B cell (primary cell): ENCODE measurements at regions not wholly inside any gene's neighbourhood (a gene's known extent, or its start where the extent isn't known, plus 50 kb on each side); places are given as distances from the start of the nearest gene placed in this dataset.

Experiments used
- ATAC-seq: fragments of 200-7000 bp; cut with Tn5 transposase; one replicate; pipeline ENCODE4 v1.10.0; 2021; ENCODE audit warnings: low read depth, mild to moderate bottlenecking, moderate number of reproducible peaks, moderate library complexity
- CTCF ChIA-PET: fragments of 350-600 bp; sonication (Branson Sonifier 250); formaldehyde crosslinking; loops from one replicate; lab custom pipeline; 2021; ENCODE audit warnings: antibody characterized with exemption, inconsistent platforms; lab: Charles Lee
- POLR2A ChIA-PET: fragments of 350-600 bp; sonication (Branson Sonifier 250); formaldehyde crosslinking; loops from one replicate; lab custom pipeline; 2021; ENCODE audit warnings: antibody characterized with exemption; lab: Charles Lee
- DNase-seq: peaks from one replicate; pipeline ENCODE4 v3.0.0; 2013
- H2AFZ ChIP-seq: 2 replicates; pipeline ENCODE4 v1.6.1; 2012; ENCODE audit warnings: mild to moderate bottlenecking, low read depth, low read length; ENCODE audit not compliant: insufficient read depth, poor library complexity, severe bottlenecking
- H3K27ac ChIP-seq, 2 donors: 1 replicate in 1 of 2; 2 replicates in 1 of 2; pipeline ENCODE4 v1.5.1; 2012 to 2013; ENCODE audit warnings: low read length in 2 of 2, mild to moderate bottlenecking in 2 of 2, moderate library complexity in 1 of 2
- H3K27me3 ChIP-seq, 4 experiments: fragments of 200-600 bp in 1 of 4; sonication (generic) in 1 of 4; replicated peaks in 1 of 4; 1 replicate in 2 of 4; 2 replicates in 2 of 4; pipeline versions ENCODE4 v1.6.1 to v1.7.0; 2013 to 2016; ENCODE audit warnings: low read length in 3 of 4, mild to moderate bottlenecking in 2 of 4, mixed read lengths in 1 of 4, moderate library complexity in 1 of 4; ENCODE audit not compliant: insufficient read depth in 4 of 4, control insufficient read depth in 3 of 4; ENCODE audit errors: control extremely low read depth in 1 of 4
- H3K36me3 ChIP-seq, 2 experiments: replicated peaks in 1 of 2; 1 replicate in 1 of 2; 2 replicates in 1 of 2; pipeline versions ENCODE4 v1.6.1 to v1.7.1; 2013; ENCODE audit warnings: low read length in 1 of 2; ENCODE audit not compliant: insufficient read depth in 2 of 2, control insufficient read depth in 1 of 2; ENCODE audit errors: control extremely low read depth in 1 of 2, extremely low read depth in 1 of 2
- H3K4me1 ChIP-seq, 2 donors: fragments of 200-600 bp in 1 of 2; sonication (generic) in 1 of 2; 1 replicate in 1 of 2; 2 replicates in 1 of 2; pipeline versions ENCODE4 v1.5.1 to v1.6.1; 2013 to 2017; ENCODE audit warnings: low read length in 2 of 2; ENCODE audit not compliant: control insufficient read depth in 2 of 2, insufficient read depth in 2 of 2
- H3K4me2 ChIP-seq: replicated peaks from 2 replicates; pipeline ENCODE3; 2012; ENCODE audit warnings: mild to moderate bottlenecking, low read depth, low read length; ENCODE audit not compliant: poor library complexity, severe bottlenecking
- H3K4me3 ChIP-seq, 5 experiments: fragments of 200-600 bp in 1 of 5; sonication (generic) in 1 of 5; 1 replicate in 3 of 5; 2 replicates in 2 of 5; pipeline versions ENCODE4 v1.5.1 to v1.7.0; 2011 to 2016; ENCODE audit warnings: low read length in 4 of 5, mild to moderate bottlenecking in 4 of 5, low read depth in 2 of 5, control low read depth in 1 of 5, moderate library complexity in 1 of 5; ENCODE audit not compliant: insufficient read depth in 1 of 5; ENCODE audit errors: control extremely low read depth in 1 of 5, extremely low read depth in 1 of 5
- H3K79me2 ChIP-seq: fragments of 200-600 bp; sonication (generic); one replicate; pipeline ENCODE4 v1.6.0; 2016; ENCODE audit warnings: low read length; ENCODE audit not compliant: control insufficient read depth, insufficient read depth
- H3K9ac ChIP-seq: fragments of 200-600 bp; sonication (generic); 2 replicates; pipeline ENCODE4 v1.6.1; 2017; ENCODE audit warnings: mild to moderate bottlenecking, low read length, moderate library complexity
- H3K9me3 ChIP-seq, 3 donors: one replicate each; pipeline versions ENCODE4 v1.6.1 to v1.7.1; 2013; ENCODE audit warnings: low read length in 2 of 3; ENCODE audit not compliant: control insufficient read depth in 2 of 3, insufficient read depth in 1 of 3; ENCODE audit errors: control extremely low read depth in 1 of 3
- H4K20me1 ChIP-seq: 2 replicates; pipeline ENCODE4 v1.6.0; 2012; ENCODE audit warnings: mild to moderate bottlenecking, low read length; ENCODE audit not compliant: insufficient read depth, control insufficient read depth, poor library complexity, severe bottlenecking
- H3K27ac Mint-ChIP-seq: one replicate; pipeline ENCODE4 v1.8.0; 2021; ENCODE audit warnings: mixed read lengths
- H3K27me3 Mint-ChIP-seq: one replicate; pipeline ENCODE4 v1.8.0; 2021; ENCODE audit warnings: mixed read lengths
- H3K4me1 Mint-ChIP-seq: one replicate; pipeline ENCODE4 v1.8.0; 2021; ENCODE audit warnings: mixed read lengths
- H3K4me3 Mint-ChIP-seq: one replicate; pipeline ENCODE4 v1.8.0; 2021; ENCODE audit warnings: mixed read lengths
- H3K9me3 Mint-ChIP-seq: one replicate; pipeline ENCODE4 v1.8.0; 2022; ENCODE audit warnings: mixed read lengths; ENCODE audit not compliant: insufficient read depth
- EZH2 ChIP-seq: IDR thresholded peaks from 2 replicates; pipeline ENCODE4 v1.6.1; 2012; ENCODE audit warnings: borderline replicate concordance, low read depth, mild to moderate bottlenecking, moderate library complexity, low read length; ENCODE audit not compliant: insufficient read depth, poor library complexity, severe bottlenecking
- WGBS: methylation state at CpG from one replicate; pipeline ENCODE4 v1.1.5; 2013; ENCODE audit warnings: missing lambda C conversion rate; ENCODE audit not compliant: insufficient coverage; 5-methylcytosine and 5-hydroxymethylcytosine counted together
- intact Hi-C: fragments of 100-400 bp; cut with micrococcal nuclease; formaldehyde crosslinking; loops from one replicate; pipeline ENCODE4 v1.10.0; 2022
- TF ChIP-seq, protein P1 (sequence below): fragments of 200-600 bp; IDR thresholded peaks from one replicate; pipeline ENCODE4 v1.8.0; 2022; ENCODE audit warnings: antibody characterized with exemption, mild to moderate bottlenecking

DNA sequence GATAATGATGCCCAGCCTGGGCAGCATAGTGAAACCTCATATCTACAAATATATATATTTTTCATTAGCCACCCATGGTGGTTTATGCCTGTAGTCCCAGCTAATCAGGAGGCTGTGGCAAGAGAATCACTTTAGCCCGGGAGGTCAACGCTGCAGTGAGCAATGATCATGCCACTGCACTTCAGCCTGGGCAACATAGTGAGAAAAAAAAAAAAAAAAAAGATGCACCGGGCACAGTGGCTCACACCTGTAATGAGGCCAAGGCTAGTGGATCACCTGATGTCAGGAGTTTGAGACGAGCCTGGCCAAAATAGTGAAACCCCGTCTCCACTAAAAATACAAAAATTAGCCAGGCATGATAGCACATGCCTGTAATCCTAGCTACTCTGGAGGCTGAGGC lies 50.2 kb upstream of the ADRA1B start:
- H3K9me3 Mint-ChIP-seq, result no peaks in the 10 kb centered on the region
- H3K4me2 ChIP-seq, result no peak overlapping the region
- CTCF ChIA-PET, result no interaction called here

More for the DNA sequence above, 50.2 kb upstream of the ADRA1B start:
- Histone ChIP-seq H4K20me1 (no peaks in the 10 kb centered on the region), H3K27me3 (peaks cover 0 to 13% (median 2%) of the 10 kb centered on the region in 4 experiments), H3K36me3 (no peaks in the 10 kb centered on the region), H3K79me2 (no peaks in the 10 kb centered on the region), H3K4me1 (no peaks in the 10 kb centered on the region), H3K4me3 (no peak overlapping the region), H3K9me3 (no peaks in the 10 kb centered on the region), H2AFZ (no peak overlapping the region), H3K27ac (no peak overlapping the region), H3K9ac (no peak overlapping the region)
- no peak for TF ChIP-seq EZH2
- TF ChIP-seq, protein P1, sequence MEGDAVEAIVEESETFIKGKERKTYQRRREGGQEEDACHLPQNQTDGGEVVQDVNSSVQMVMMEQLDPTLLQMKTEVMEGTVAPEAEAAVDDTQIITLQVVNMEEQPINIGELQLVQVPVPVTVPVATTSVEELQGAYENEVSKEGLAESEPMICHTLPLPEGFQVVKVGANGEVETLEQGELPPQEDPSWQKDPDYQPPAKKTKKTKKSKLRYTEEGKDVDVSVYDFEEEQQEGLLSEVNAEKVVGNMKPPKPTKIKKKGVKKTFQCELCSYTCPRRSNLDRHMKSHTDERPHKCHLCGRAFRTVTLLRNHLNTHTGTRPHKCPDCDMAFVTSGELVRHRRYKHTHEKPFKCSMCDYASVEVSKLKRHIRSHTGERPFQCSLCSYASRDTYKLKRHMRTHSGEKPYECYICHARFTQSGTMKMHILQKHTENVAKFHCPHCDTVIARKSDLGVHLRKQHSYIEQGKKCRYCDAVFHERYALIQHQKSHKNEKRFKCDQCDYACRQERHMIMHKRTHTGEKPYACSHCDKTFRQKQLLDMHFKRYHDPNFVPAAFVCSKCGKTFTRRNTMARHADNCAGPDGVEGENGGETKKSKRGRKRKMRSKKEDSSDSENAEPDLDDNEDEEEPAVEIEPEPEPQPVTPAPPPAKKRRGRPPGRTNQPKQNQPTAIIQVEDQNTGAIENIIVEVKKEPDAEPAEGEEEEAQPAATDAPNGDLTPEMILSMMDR, result no peak
- intact Hi-C loops, result no loop called here
- no peak overlapping the region for H3K27ac Mint-ChIP-seq
- H3K4me1 Mint-ChIP-seq, result peaks cover 3% of the 10 kb centered on the region
- no peak overlapping the region for H3K4me3 Mint-ChIP-seq
- DNase-seq (no peak), ATAC-seq (no peak)
- peaks cover 41% of the 10 kb centered on the region for H3K27me3 Mint-ChIP-seq
- 100% methylated on average over 4 of the region's 5 CpGs for WGBS
- POLR2A ChIA-PET, result no interaction called here
